ENCODE measurements at regions not wholly inside any gene's neighbourhood (a gene's known extent, or its start where the extent isn't known, plus 50 kb on each side); places are given as distances from the start of the nearest gene placed in this dataset.
A peak's percentile ranks its signal among the peaks of the same experiment; 100 is the strongest.

- no peaks in the 10 kb centered on the region for H3K36me3 ChIP-seq (ENCODE audit: control insufficient read depth, insufficient read depth, low read length)
- H3K4me3 Mint-ChIP-seq, result no peak overlapping the region
- peaks cover 42% of the 10 kb centered on the region for H3K9me3 Mint-ChIP-seq
- H3K9ac ChIP-seq (ENCODE audit: extremely low read depth, low read length, poor library complexity, severe bottlenecking), result no peak overlapping the region
- H3K27me3 ChIP-seq (ENCODE audit: control insufficient read depth, insufficient read depth, low read length, poor library complexity, severe bottlenecking), result no peaks in the 10 kb centered on the region
- DNase-seq, result no peak
- H3K9me3 ChIP-seq (ENCODE audit: control insufficient read depth, low read length), result peaks cover 36% of the 10 kb centered on the region
- H3K27ac Mint-ChIP-seq, result no peak overlapping the region
- no peak overlapping the region for H3K27ac ChIP-seq (ENCODE audit: low read depth, low read length)
- H3K4me1 ChIP-seq (ENCODE audit: control insufficient read depth, insufficient read depth, low read length), result no peaks in the 10 kb centered on the region
- no peaks in the 10 kb centered on the region for H3K4me1 Mint-ChIP-seq
- no peaks in the 10 kb centered on the region for H3K27me3 Mint-ChIP-seq (ENCODE audit: insufficient read depth)
- H3K36me3 Mint-ChIP-seq (ENCODE audit: low read depth), result peaks cover 3% of the 10 kb centered on the region
- TF ChIP-seq CTCF (conservative IDR thresholded peaks at IDR 0.05), result no peak
- no peak overlapping the region for H3K4me3 ChIP-seq (ENCODE audit: low read length)
Measured at GRCh38 chr5:164921722-164922121, 1416.3 kb downstream of the MAT2B start.

- no peak overlapping the region for H3K27ac ChIP-seq (ENCODE audit: low read depth, low read length)
- H3K36me3 ChIP-seq (ENCODE audit: control insufficient read depth, insufficient read depth, low read length), result no peaks in the 10 kb centered on the region
- 89 to 95% methylated on average over 4 to 7 of the region's 7 CpGs for WGBS, 2 experiments (ENCODE audit: insufficient coverage in 1 of 2, insufficient read length in 1 of 2)
- no peak overlapping the region for H3K4me3 Mint-ChIP-seq
- H3K27ac Mint-ChIP-seq, result no peak overlapping the region
- no peak overlapping the region for H3K4me3 ChIP-seq (ENCODE audit: low read length)
- H3K9me3 Mint-ChIP-seq, result peaks cover 32% of the 10 kb centered on the region
- H3K27me3 ChIP-seq (ENCODE audit: control insufficient read depth, insufficient read depth, low read length, poor library complexity, severe bottlenecking), result no peaks in the 10 kb centered on the region
- no peaks in the 10 kb centered on the region for H3K27me3 Mint-ChIP-seq (ENCODE audit: insufficient read depth)
- peak; percentile 42 for DNase-seq
- peaks cover 4% of the 10 kb centered on the region for H3K9me3 ChIP-seq (ENCODE audit: control insufficient read depth, low read length)
- no peaks in the 10 kb centered on the region for H3K4me1 ChIP-seq (ENCODE audit: control insufficient read depth, insufficient read depth, low read length)
- H3K36me3 Mint-ChIP-seq (ENCODE audit: low read depth), result no peaks in the 10 kb centered on the region
- peaks cover 5% of the 10 kb centered on the region for H3K4me1 Mint-ChIP-seq
- no peak overlapping the region for H3K9ac ChIP-seq (ENCODE audit: extremely low read depth, low read length, poor library complexity, severe bottlenecking)
- TF ChIP-seq CTCF (conservative IDR thresholded peaks at IDR 0.05), result no peak
Measured at GRCh38 chr5:164934039-164934438, 1428.6 kb downstream of the MAT2B start.

- Histone ChIP-seq H3K9me3 (ENCODE audit: control insufficient read depth, low read length) (peaks cover 4% of the 10 kb centered on the region), H3K9ac (ENCODE audit: extremely low read depth, low read length, poor library complexity, severe bottlenecking) (no peak overlapping the region), H3K27me3 (ENCODE audit: control insufficient read depth, insufficient read depth, low read length, poor library complexity, severe bottlenecking) (no peaks in the 10 kb centered on the region), H3K4me3 (ENCODE audit: low read length) (no peak overlapping the region), H3K27ac (ENCODE audit: low read depth, low read length) (no peak overlapping the region), H3K36me3 (ENCODE audit: control insufficient read depth, insufficient read depth, low read length) (no peaks in the 10 kb centered on the region), H3K4me1 (ENCODE audit: control insufficient read depth, insufficient read depth, low read length) (no peaks in the 10 kb centered on the region)
- WGBS, 2 experiments (ENCODE audit: insufficient coverage in 1 of 2, insufficient read length in 1 of 2), result 86 to 93% methylated on average over 3 to 7 of the region's 7 CpGs
- Mint-ChIP-seq H3K4me3 (no peak overlapping the region), H3K27me3 (ENCODE audit: insufficient read depth) (no peaks in the 10 kb centered on the region), H3K4me1 (peaks cover 5% of the 10 kb centered on the region), H3K36me3 (ENCODE audit: low read depth) (no peaks in the 10 kb centered on the region), H3K9me3 (peaks cover 29% of the 10 kb centered on the region), H3K27ac (no peak overlapping the region)
- DNase-seq, result peak; percentile 40
- TF ChIP-seq CTCF (conservative IDR thresholded peaks at IDR 0.05), result no peak
Measured at GRCh38 chr5:164934561-164934960, 1429.1 kb downstream of the MAT2B start.

Data from endodermal cell (in vitro differentiated cells).